Fibroblast of lung (primary cell): ENCODE measurements at regions not wholly inside any gene's neighbourhood (a gene's known extent, or its start where the extent isn't known, plus 50 kb on each side); places are given as distances from the start of the nearest gene placed in this dataset.
A peak's percentile ranks its signal among the peaks of the same experiment; 100 is the strongest.

Experiments used
- DNase-seq, 2 donors: peaks; one replicate each; pipeline versions ENCODE4 v3.0.0 to v3.0.0-alpha.2; 2010; ENCODE audit warnings: low read depth in 2 of 2
- H2AFZ ChIP-seq: 2 replicates; pipeline ENCODE4 v1.5.1; 2012; ENCODE audit warnings: low read length, control low read depth, inconsistent platforms
- H3K27ac ChIP-seq: 2 replicates; pipeline ENCODE4 v1.5.1; 2011; ENCODE audit warnings: low read length, control low read depth; ENCODE audit not compliant: insufficient read depth
- H3K27me3 ChIP-seq: 2 replicates; pipeline ENCODE4 v1.5.1; 2011; ENCODE audit warnings: mild to moderate bottlenecking, low read length; ENCODE audit not compliant: control insufficient read depth, insufficient read depth
- H3K36me3 ChIP-seq: 2 replicates; pipeline ENCODE4 v1.5.1; 2011; ENCODE audit warnings: low read length; ENCODE audit not compliant: control insufficient read depth, insufficient read depth
- H3K4me1 ChIP-seq: 2 replicates; pipeline ENCODE4 v1.5.1; 2011; ENCODE audit warnings: low read length; ENCODE audit not compliant: control insufficient read depth, insufficient read depth; ENCODE audit errors: extremely low read depth
- H3K4me2 ChIP-seq: 2 replicates; pipeline ENCODE4 v1.5.1; 2011; ENCODE audit warnings: low read length, control low read depth; ENCODE audit not compliant: insufficient read depth; ENCODE audit errors: extremely low read depth
- H3K4me3 ChIP-seq, 4 experiments: fragments of 200-600 bp in 1 of 4; sonication (generic) in 1 of 4; replicated peaks in 1 of 4; 2 replicates each; pipeline ENCODE4 v1.5.1; 2011 to 2016; ENCODE audit warnings: low read length in 4 of 4, low read depth in 3 of 4, mild to moderate bottlenecking in 3 of 4, control low read depth in 2 of 4, inconsistent platforms in 1 of 4, mixed read lengths in 1 of 4; ENCODE audit not compliant: insufficient read depth in 1 of 4; ENCODE audit errors: control extremely low read depth in 1 of 4
- H3K79me2 ChIP-seq: 2 replicates; pipeline ENCODE4 v1.5.1; 2012; ENCODE audit warnings: mild to moderate bottlenecking, low read length, inconsistent platforms; ENCODE audit not compliant: control insufficient read depth, insufficient read depth
- H3K9ac ChIP-seq: 2 replicates; pipeline ENCODE4 v1.5.1; 2011; ENCODE audit warnings: mild to moderate bottlenecking, low read length, control low read depth; ENCODE audit not compliant: insufficient read depth
- H3K9me3 ChIP-seq: 2 replicates; pipeline ENCODE4 v1.5.1; 2012; ENCODE audit warnings: low read depth, low read length; ENCODE audit not compliant: control insufficient read depth, insufficient read depth
- H4K20me1 ChIP-seq: 2 replicates; pipeline ENCODE4 v1.5.1; 2011; ENCODE audit warnings: low read length; ENCODE audit not compliant: control insufficient read depth, insufficient read depth; ENCODE audit errors: extremely low read depth
- EZH2 ChIP-seq: IDR thresholded peaks from 2 replicates; pipeline ENCODE4 v1.5.1; 2012; ENCODE audit warnings: low read length, control low read depth, mild to moderate bottlenecking; ENCODE audit errors: missing control alignments
- TF ChIP-seq, protein P1 (sequence below), 2 donors: IDR thresholded peaks in 1 of 2; conservative IDR thresholded peaks in 1 of 2; 1 replicate in 1 of 2; 2 replicates in 1 of 2; pipeline ENCODE4 v1.5.1; 2011 to 2012; ENCODE audit warnings: low read length in 2 of 2, control low read depth in 1 of 2, inconsistent platforms in 1 of 2, low read depth in 1 of 2, mild to moderate bottlenecking in 1 of 2

DNA sequence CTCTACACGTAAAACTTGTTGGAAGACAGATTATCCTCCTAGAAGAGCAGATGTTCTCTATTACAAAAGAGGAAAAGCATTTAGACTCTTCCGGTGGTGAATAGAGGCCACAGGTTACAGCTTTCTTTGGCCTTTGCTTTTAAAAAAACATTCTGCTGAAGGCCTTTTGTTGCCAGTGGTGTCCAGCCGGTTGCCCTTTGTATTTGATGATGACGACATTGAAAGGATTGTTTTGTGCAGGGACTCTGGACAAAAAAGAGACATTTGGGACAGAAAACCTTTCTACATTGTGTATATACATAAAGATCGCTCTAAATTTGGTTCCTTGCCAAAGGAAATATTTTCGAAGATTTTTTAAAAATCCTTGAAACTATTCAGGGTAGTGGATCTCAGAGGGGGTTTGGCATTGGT lies 180.3 kb downstream of the C9orf152 start:
- Histone ChIP-seq H3K4me2 (peak overlapping the region; percentile 48), H3K4me3 (peak overlapping the region in 1 of 4 experiments; percentile 16), H2AFZ (no peak overlapping the region), H3K9ac (no peak overlapping the region), H3K4me1 (peaks cover 44% of the 10 kb centered on the region), H3K79me2 (no peaks in the 10 kb centered on the region), H3K36me3 (no peaks in the 10 kb centered on the region), H3K27me3 (no peaks in the 10 kb centered on the region), H4K20me1 (no peaks in the 10 kb centered on the region), H3K9me3 (no peaks in the 10 kb centered on the region), H3K27ac (peak overlapping the region; percentile 43)
- DNase-seq: peak; percentile 82 to 85
- no peak for TF ChIP-seq EZH2
- TF ChIP-seq, protein P1, sequence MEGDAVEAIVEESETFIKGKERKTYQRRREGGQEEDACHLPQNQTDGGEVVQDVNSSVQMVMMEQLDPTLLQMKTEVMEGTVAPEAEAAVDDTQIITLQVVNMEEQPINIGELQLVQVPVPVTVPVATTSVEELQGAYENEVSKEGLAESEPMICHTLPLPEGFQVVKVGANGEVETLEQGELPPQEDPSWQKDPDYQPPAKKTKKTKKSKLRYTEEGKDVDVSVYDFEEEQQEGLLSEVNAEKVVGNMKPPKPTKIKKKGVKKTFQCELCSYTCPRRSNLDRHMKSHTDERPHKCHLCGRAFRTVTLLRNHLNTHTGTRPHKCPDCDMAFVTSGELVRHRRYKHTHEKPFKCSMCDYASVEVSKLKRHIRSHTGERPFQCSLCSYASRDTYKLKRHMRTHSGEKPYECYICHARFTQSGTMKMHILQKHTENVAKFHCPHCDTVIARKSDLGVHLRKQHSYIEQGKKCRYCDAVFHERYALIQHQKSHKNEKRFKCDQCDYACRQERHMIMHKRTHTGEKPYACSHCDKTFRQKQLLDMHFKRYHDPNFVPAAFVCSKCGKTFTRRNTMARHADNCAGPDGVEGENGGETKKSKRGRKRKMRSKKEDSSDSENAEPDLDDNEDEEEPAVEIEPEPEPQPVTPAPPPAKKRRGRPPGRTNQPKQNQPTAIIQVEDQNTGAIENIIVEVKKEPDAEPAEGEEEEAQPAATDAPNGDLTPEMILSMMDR (conservative IDR thresholded peaks at IDR 0.05 in 1 of 2, IDR thresholded peaks at IDR 0.05 in 1 of 2; ENCODE audit: low read depth in 1 of 2, low read length in 2 of 2): no peak

DNA sequence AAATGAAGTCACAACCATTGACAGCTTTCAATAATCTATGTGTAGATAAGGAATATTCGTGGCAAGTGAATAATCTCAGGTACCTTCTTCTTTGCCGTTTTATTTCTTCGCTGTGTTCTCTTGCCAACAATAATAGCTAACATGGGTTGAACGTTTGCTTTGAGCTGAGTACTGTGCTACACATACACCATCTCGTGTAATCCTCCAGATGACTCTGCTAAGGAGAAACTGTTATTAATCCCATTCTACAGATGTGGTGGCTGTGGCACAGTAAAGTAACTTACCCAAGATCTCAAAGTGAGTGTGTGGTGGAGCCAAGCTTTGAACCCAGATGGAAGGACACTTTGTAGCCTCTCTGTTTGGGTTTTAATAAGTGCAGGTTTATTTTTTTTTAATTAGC lies 179.7 kb downstream of the C9orf152 start:
- H3K4me1 ChIP-seq: peaks cover 45% of the 10 kb centered on the region
- no peak overlapping the region for H3K9ac ChIP-seq
- no peak for TF ChIP-seq EZH2
- TF ChIP-seq, protein P1 (conservative IDR thresholded peaks at IDR 0.05 in 1 of 2, IDR thresholded peaks at IDR 0.05 in 1 of 2; ENCODE audit: low read depth in 1 of 2, low read length in 2 of 2): no peak
- H3K4me3 ChIP-seq: no peak overlapping the region
- peak in 1 of 2 donors; percentile 36 for DNase-seq
- H3K9me3 ChIP-seq: no peaks in the 10 kb centered on the region
- no peaks in the 10 kb centered on the region for H3K27me3 ChIP-seq
- H3K79me2 ChIP-seq: no peaks in the 10 kb centered on the region
- no peaks in the 10 kb centered on the region for H4K20me1 ChIP-seq
- peak overlapping the region; percentile 43 for H3K27ac ChIP-seq
- H3K4me2 ChIP-seq: no peak overlapping the region
- no peaks in the 10 kb centered on the region for H3K36me3 ChIP-seq
- H2AFZ ChIP-seq: no peak overlapping the region

DNA sequence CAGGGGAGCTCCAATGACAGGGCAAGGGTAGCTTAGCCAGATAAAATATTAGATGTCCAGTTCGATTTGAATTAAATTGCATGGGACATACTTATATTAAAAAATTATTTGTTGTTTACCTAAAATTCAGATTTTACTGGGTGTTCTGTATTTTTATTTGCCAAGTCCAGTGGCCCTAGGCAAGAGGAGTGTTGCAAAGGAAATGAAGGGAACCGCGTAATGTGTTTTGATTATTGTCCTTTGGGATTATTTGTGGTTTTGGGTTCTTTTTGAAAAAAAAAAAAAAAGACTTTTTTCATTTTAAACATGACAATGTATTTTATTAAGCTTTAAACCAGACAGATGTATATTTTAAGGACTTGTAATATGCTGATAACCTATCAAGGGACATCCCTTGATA lies 179.3 kb downstream of the C9orf152 start:
- H3K79me2 ChIP-seq: no peaks in the 10 kb centered on the region
- H3K9me3 ChIP-seq: no peaks in the 10 kb centered on the region
- H3K4me3 ChIP-seq: no peak overlapping the region
- no peaks in the 10 kb centered on the region for H3K27me3 ChIP-seq
- no peak for DNase-seq
- TF ChIP-seq, protein P1 (conservative IDR thresholded peaks at IDR 0.05 in 1 of 2, IDR thresholded peaks at IDR 0.05 in 1 of 2; ENCODE audit: low read depth in 1 of 2, low read length in 2 of 2): no peak
- TF ChIP-seq EZH2: no peak
- H3K9ac ChIP-seq: no peak overlapping the region
- no peak overlapping the region for H2AFZ ChIP-seq
- peaks cover 48% of the 10 kb centered on the region for H3K4me1 ChIP-seq
- H3K4me2 ChIP-seq: no peak overlapping the region
- no peaks in the 10 kb centered on the region for H4K20me1 ChIP-seq
- no peaks in the 10 kb centered on the region for H3K36me3 ChIP-seq
- peak overlapping the region; percentile 58 for H3K27ac ChIP-seq
